NCI-H345 treated with DMSO at 0.1 percent for 48 hours (cell line): ENCODE measurements at regions not wholly inside any gene's neighbourhood (a gene's known extent, or its start where the extent isn't known, plus 50 kb on each side); places are given as distances from the start of the nearest gene placed in this dataset.
"Not testable (repeated sequence)": the region's sequence is repeated elsewhere in the genome, so short reads cannot be mapped to it uniquely, and the experiment has no call there.

Experiments used
- DNase-seq: peaks from one replicate; lab custom pipeline; 2025; ENCODE audit not compliant: unreplicated experiment; lab: John Stamatoyannopoulos, UW

- DNase-seq, result no peak
These were observed 55.0 kb upstream of the CXXC4 start for GRCh38 chr4:104549736-104550135.

- DNase-seq, result no peak
These were observed 64.8 kb upstream of the CXXC4 start for GRCh38 chr4:104559502-104559901.

- no peak for DNase-seq
These were observed 76.6 kb upstream of the CXXC4 start for GRCh38 chr4:104571341-104571740.

GRCh38 chr4:104574371-104574770 is 79.7 kb upstream of the CXXC4 start:
- DNase-seq, result no peak

- no peak for DNase-seq
These were observed 80.6 kb upstream of the CXXC4 start for GRCh38 chr4:104575278-104575677.

GRCh38 chr4:104577405-104577804 is 82.7 kb upstream of the CXXC4 start:
- no peak for DNase-seq

- DNase-seq, result not testable (repeated sequence)
These were observed 86.8 kb upstream of the CXXC4 start for GRCh38 chr4:104581476-104581875.

- not testable (repeated sequence) for DNase-seq
These were observed 87.4 kb upstream of the CXXC4 start for GRCh38 chr4:104582056-104582455.

- DNase-seq, result peak; percentile 85
These were observed 94.7 kb upstream of the CXXC4 start for GRCh38 chr4:104589264-104589868.

GRCh38 chr4:104591510-104591911 is 96.8 kb upstream of the CXXC4 start:
- DNase-seq, result peak; percentile 82

- DNase-seq, result no peak
These were observed 97.5 kb upstream of the CXXC4 start for GRCh38 chr4:104592183-104592582.

- DNase-seq, result no peak
These were observed 98.3 kb upstream of the CXXC4 start for GRCh38 chr4:104593019-104593418.

GRCh38 chr4:104596189-104596588 is 101.5 kb upstream of the CXXC4 start:
- DNase-seq, result no peak

- no peak for DNase-seq
These were observed 120.8 kb upstream of the CXXC4 start for GRCh38 chr4:104615496-104615895.

- DNase-seq, result no peak
These were observed 121.2 kb upstream of the CXXC4 start for GRCh38 chr4:104615926-104616325.

- no peak for DNase-seq
These were observed 121.7 kb upstream of the CXXC4 start for GRCh38 chr4:104616401-104616820.

- DNase-seq, result no peak
These were observed 131.0 kb upstream of the CXXC4 start for GRCh38 chr4:104625706-104626105.

- no peak for DNase-seq
These were observed 134.9 kb upstream of the CXXC4 start for GRCh38 chr4:104629601-104630000.

GRCh38 chr4:104630272-104630671 is 135.6 kb upstream of the CXXC4 start:
- no peak for DNase-seq

- no peak for DNase-seq
These were observed 136.3 kb upstream of the CXXC4 start for GRCh38 chr4:104631000-104631399.

GRCh38 chr4:104641418-104641817 is 146.7 kb upstream of the CXXC4 start:
- DNase-seq, result no peak

- no peak for DNase-seq
These were observed 147.8 kb upstream of the CXXC4 start for GRCh38 chr4:104642521-104642920.

GRCh38 chr4:104643805-104644204 is 149.1 kb upstream of the CXXC4 start:
- DNase-seq, result no peak
